ENCODE measurements at regions not wholly inside any gene's neighbourhood (a gene's known extent, or its start where the extent isn't known, plus 50 kb on each side); places are given as distances from the start of the nearest gene placed in this dataset.
"Not testable (repeated sequence)": the region's sequence is repeated elsewhere in the genome, so short reads cannot be mapped to it uniquely, and the experiment has no call there.

DNA sequence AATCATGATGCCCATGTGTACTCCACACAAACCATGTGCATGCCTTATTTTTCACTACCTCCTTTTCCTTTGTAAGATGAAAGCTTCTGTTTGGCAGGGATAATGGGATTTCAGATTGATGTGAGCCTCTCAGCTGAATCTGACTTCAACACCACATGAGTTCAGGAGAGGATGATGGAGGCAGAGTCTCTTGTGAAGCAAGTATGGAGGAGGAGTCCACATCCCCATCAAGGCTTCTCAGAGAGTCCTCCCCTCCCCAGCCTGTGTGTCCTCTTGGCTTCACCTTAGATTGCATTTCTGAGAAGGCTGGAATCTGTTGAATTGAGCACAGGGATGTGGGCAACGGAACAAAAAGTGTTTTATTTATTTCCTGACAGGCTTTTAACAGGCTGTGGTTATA lies 370.4 kb downstream of the FAT3 start:
- no peak for DNase-seq
- Histone ChIP-seq H3K4me3 (ENCODE audit: low read depth, low read length) (no peak overlapping the region), H3K9me3 (no peaks in the 10 kb centered on the region), H3K36me3 (no peaks in the 10 kb centered on the region), H3K4me1 (no peaks in the 10 kb centered on the region), H3K27me3 (no peaks in the 10 kb centered on the region)
- TF ChIP-seq, protein P1, sequence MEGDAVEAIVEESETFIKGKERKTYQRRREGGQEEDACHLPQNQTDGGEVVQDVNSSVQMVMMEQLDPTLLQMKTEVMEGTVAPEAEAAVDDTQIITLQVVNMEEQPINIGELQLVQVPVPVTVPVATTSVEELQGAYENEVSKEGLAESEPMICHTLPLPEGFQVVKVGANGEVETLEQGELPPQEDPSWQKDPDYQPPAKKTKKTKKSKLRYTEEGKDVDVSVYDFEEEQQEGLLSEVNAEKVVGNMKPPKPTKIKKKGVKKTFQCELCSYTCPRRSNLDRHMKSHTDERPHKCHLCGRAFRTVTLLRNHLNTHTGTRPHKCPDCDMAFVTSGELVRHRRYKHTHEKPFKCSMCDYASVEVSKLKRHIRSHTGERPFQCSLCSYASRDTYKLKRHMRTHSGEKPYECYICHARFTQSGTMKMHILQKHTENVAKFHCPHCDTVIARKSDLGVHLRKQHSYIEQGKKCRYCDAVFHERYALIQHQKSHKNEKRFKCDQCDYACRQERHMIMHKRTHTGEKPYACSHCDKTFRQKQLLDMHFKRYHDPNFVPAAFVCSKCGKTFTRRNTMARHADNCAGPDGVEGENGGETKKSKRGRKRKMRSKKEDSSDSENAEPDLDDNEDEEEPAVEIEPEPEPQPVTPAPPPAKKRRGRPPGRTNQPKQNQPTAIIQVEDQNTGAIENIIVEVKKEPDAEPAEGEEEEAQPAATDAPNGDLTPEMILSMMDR (IDR thresholded peaks at IDR 0.05; ENCODE audit: low read depth, low read length): no peak

DNA sequence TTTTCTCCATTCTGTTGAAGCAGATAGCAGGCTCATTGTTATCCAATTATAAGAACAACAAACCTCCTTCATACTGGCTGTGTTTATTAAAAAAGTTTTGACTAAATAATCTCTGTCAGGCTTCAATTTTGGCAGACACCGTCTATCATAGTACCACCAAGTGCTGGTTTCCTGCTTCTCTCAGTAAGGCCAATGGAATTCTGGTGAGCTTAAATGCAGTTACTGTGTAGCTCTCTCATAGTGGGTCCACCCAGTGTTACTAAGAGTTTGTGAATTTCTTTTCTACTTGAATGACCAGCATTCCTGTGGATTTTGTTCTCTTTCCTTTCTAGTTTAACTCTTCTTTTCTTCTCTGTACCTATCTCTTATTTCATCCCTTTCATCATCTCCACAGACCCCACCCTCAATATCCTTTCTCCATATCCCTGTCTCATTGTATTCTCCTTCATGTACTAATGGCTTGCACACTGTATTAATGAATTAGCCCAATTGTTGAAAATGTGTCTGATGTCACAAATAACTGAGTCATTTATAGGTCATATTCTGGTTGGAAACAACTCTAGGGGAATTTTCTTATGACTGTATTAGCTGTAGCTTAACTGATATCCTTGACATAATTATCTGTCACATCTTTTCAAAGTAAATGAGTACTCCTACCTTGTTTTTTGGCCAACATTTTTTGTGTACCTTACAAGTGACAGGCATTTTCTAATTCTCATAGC lies 372.1 kb downstream of the FAT3 start:
- TF ChIP-seq, protein P1 (IDR thresholded peaks at IDR 0.05; ENCODE audit: low read depth, low read length): no peak
- Histone ChIP-seq H3K36me3 (no peaks in the 10 kb centered on the region), H3K4me1 (no peaks in the 10 kb centered on the region), H3K27me3 (no peaks in the 10 kb centered on the region), H3K4me3 (ENCODE audit: low read depth, low read length) (no peak overlapping the region), H3K9me3 (no peaks in the 10 kb centered on the region)
- no peak for DNase-seq

DNA sequence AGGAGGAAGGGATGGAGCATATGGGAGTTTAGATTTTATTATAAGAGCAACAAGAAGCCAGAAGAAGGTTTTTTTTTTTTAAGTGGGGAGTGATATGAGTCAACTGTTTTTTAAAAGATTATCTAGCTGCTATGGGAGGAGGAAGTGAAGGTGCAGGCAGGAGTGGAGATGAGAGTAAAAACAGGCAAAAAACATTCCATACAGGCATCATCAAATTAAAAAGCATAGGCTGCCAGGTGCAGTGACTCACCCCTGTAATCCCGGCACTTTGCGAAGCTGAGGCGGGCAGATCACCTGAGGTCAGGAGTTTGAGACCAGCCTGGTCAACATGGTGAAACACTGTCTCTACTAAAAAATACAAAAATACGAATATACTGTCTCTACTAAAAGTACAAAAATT lies 368.4 kb upstream of the MTNR1B start:
- Histone ChIP-seq H3K4me1 (no peaks in the 10 kb centered on the region; the same call in 1 of the 2 replicates), H3K4me3 (ENCODE audit: low read depth, low read length) (no peak overlapping the region), H3K27me3 (no peaks in the 10 kb centered on the region), H3K9me3 (no peaks in the 10 kb centered on the region), H3K36me3 (no peaks in the 10 kb centered on the region)
- DNase-seq: no peak
- TF ChIP-seq, protein P1 (IDR thresholded peaks at IDR 0.05; ENCODE audit: low read depth, low read length): no peak

DNA sequence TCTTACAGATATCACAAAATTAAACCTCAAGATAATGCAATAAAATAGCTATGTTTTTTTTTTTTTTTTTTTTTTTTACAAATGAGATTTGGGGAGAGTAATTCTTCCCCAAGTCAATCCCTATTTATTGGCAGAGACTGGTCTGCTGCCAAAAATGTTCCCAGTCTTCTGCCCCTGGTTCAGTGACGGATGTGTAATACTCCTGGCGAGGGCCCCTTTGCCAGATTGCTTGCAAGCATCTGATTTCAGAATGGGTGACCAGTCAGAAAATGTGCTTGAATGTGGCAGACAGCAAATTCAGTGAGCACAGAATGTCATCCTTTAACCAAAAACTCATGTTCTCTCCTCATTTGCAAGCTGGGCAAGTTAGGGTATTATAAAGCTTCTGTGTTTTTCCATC lies 363.8 kb upstream of the MTNR1B start:
- H3K9me3 ChIP-seq: no peaks in the 10 kb centered on the region
- TF ChIP-seq, protein P1 (IDR thresholded peaks at IDR 0.05; ENCODE audit: low read depth, low read length): no peak
- H3K27me3 ChIP-seq: no peaks in the 10 kb centered on the region
- H3K4me1 ChIP-seq: no peaks in the 10 kb centered on the region; the same call in 1 of the 2 replicates
- DNase-seq: no peak
- no peak overlapping the region for H3K4me3 ChIP-seq (ENCODE audit: low read depth, low read length)
- H3K36me3 ChIP-seq: no peaks in the 10 kb centered on the region

DNA sequence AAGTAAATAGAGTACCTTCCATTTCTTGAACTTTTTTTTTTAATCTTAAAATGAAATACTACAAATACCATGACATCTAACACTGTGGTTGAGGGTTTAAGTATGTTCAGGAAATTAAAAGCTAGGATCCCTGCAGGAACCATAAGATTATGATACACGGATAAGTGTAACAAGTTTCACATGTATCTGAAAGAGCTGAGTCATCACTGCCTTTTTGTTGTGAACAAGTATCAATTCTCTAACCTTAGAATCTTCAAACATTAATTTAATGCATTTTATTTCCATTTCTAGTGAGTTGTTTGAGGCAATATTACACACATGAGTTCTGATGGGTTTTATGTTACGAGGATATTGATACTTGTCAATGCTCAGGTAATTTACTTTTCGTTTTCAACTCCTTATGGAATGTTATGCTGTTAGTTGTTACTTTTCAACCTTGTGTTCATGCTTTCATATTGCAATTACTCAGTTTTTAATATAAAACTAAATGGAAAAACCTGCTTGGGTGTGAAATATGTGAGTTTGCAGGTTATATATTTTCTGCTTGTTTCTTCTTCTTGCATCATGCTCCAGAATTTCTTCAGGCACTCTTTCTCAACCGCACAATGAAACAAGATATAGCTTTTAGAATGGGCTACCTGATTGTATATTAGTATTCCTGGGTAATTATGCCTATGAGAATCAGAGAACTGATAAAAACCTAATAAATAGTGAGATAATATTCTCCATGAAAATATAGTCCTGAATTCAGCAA lies 361.3 kb upstream of the MTNR1B start:
- H3K36me3 ChIP-seq: no peaks in the 10 kb centered on the region
- TF ChIP-seq, protein P1 (IDR thresholded peaks at IDR 0.05; ENCODE audit: low read depth, low read length): no peak
- H3K27me3 ChIP-seq: no peaks in the 10 kb centered on the region
- H3K4me3 ChIP-seq (ENCODE audit: low read depth, low read length): no peak overlapping the region
- H3K4me1 ChIP-seq: no peaks in the 10 kb centered on the region; the same call in 1 of the 2 replicates
- no peaks in the 10 kb centered on the region for H3K9me3 ChIP-seq
- DNase-seq: no peak

DNA sequence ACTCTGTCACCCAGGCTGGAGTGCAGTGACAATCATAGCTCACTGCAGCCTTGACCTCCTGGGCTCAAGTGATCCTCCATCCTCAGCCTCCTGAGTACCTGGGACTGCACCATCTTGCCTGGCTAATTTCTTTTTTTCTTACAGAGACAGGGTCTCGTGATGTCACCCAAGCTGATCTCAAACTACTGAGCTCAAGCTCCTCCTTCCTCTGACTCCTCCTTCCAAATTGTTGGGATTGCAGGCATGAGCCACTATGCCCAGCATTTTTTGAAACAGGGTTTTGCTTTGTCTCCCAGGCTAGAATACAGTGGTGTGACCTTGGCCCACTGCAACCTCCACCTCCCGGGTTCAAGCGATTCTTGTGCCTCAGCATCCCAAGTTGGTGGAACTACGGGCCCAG lies 358.3 kb upstream of the MTNR1B start:
- no peaks in the 10 kb centered on the region for H3K27me3 ChIP-seq
- no peak overlapping the region for H3K4me3 ChIP-seq (ENCODE audit: low read depth, low read length)
- no peaks in the 10 kb centered on the region for H3K9me3 ChIP-seq
- H3K36me3 ChIP-seq: no peaks in the 10 kb centered on the region
- TF ChIP-seq, protein P1 (IDR thresholded peaks at IDR 0.05; ENCODE audit: low read depth, low read length): no peak
- H3K4me1 ChIP-seq: no peaks in the 10 kb centered on the region
- DNase-seq: no peak

DNA sequence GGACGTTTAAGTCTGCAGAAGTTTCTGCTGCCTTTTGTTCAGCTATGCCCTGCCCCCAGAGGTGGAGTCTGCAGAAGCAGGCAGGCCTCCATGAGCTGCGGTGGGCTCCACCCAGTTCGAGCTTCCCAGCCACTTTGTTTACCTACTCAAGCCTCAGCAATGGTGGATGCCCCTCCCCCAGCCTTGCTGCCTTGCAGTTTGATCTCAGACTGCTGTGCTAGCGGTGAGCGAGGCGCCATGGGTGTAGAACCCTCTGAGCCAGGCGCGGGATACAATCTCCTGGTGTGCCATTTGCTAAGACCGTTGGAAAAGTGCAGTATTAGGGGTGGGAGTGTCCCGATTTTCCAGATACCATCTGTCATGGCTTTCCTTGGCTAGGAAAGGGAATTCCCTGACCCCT lies 351.4 kb upstream of the MTNR1B start:
- H3K4me1 ChIP-seq; H3K4me3 ChIP-seq (ENCODE audit: low read depth, low read length); H3K9me3 ChIP-seq; H3K27me3 ChIP-seq; DNase-seq; H3K36me3 ChIP-seq: not testable (repeated sequence)
